HepG2 (cell line): ENCODE measurements at regions not wholly inside any gene's neighbourhood (a gene's known extent, or its start where the extent isn't known, plus 50 kb on each side); places are given as distances from the start of the nearest gene placed in this dataset.

ENCODE experiments used
- ATAC-seq: fragments of 200-7000 bp; cut with Tn5 transposase; 3 replicates; pipeline ENCODE4 v1.9.1; 2020; ENCODE audit warnings: mild to moderate bottlenecking, moderate library complexity
- BruUV-seq: library from RNA; stranded (reverse); fragments of 400-500 nt; replicated peaks from 2 replicates; lab custom pipeline; 2021; lab: Mats Ljungman, UMichigan
- CTCF ChIA-PET: fragments of 300-600 bp; formaldehyde crosslinking; extraction: SDS; loops from one replicate; lab custom pipeline; 2021; ENCODE audit warnings: low total read pairs, inconsistent platforms, low intra/inter-chr PET ratio; lab: Yijun Ruan, JAX
- POLR2A ChIA-PET: fragments of 350-600 bp; sonication (Branson Sonifier 250); formaldehyde crosslinking; loops from one replicate; lab custom pipeline; 2020; ENCODE audit warnings: antibody characterized with exemption, inconsistent platforms; lab: Yijun Ruan, JAX
- DNase-seq: peaks from one replicate; pipeline ENCODE4 v3.0.0-alpha.2; 2015; ENCODE audit warnings: low spot score
- FAIRE-seq: peaks from 3 replicates; lab custom pipeline; 2011; peaks lifted over from hg19 to GRCh38; lab: Jason Lieb, UNC
- H2AFZ ChIP-seq: one replicate; pipeline ENCODE4 v1.6.1; 2011; ENCODE audit warnings: low read length, inconsistent platforms
- H3K27ac ChIP-seq: fragments of 300-600 bp; 3 replicates; pipeline ENCODE4 v1.8.0; 2011; ENCODE audit warnings: mixed run types, mild to moderate bottlenecking, mixed read lengths, low read length, inconsistent platforms; ENCODE audit not compliant: insufficient read depth; ENCODE audit errors: extremely low read length
- H3K27me3 ChIP-seq, 2 experiments: fragments of 200-600 bp in 1 of 2; 2 replicates in 1 of 2; 3 replicates in 1 of 2; pipeline versions ENCODE4 v1.6.0 to v1.8.0; 2011; ENCODE audit warnings: low read length in 2 of 2, mild to moderate bottlenecking in 2 of 2, moderate library complexity in 2 of 2, inconsistent platforms in 1 of 2; ENCODE audit not compliant: insufficient read depth in 2 of 2, control insufficient read depth in 1 of 2
- H3K36me3 ChIP-seq, 2 experiments: fragments of 200-600 bp in 1 of 2; replicated peaks in 1 of 2; 2 replicates in 1 of 2; 3 replicates in 1 of 2; pipeline versions ENCODE4 v1.5.1 to v1.8.0; 2011; ENCODE audit warnings: low read length in 2 of 2, inconsistent platforms in 1 of 2; ENCODE audit not compliant: insufficient read depth in 2 of 2, control insufficient read depth in 1 of 2
- H3K4me1 ChIP-seq: 2 replicates; pipeline ENCODE4 v1.5.1; 2012; ENCODE audit warnings: low read length, inconsistent platforms; ENCODE audit not compliant: insufficient read depth
- H3K4me2 ChIP-seq: 2 replicates; pipeline ENCODE4 v1.6.0; 2011; ENCODE audit warnings: low read depth, low read length, inconsistent platforms
- H3K4me3 ChIP-seq, 3 experiments: fragments of 200-600 bp in 1 of 3; sonication (generic), shearing (Covaris generic) in 1 of 3; replicated peaks in 1 of 3; 2 replicates each; pipeline ENCODE4 v1.5.1; 2011 to 2016; ENCODE audit warnings: low read length in 3 of 3, inconsistent platforms in 2 of 3, low read depth in 2 of 3, mild to moderate bottlenecking in 2 of 3, control low read depth in 1 of 3, mixed read lengths in 1 of 3; ENCODE audit not compliant: insufficient read depth in 1 of 3
- H3K79me2 ChIP-seq: one replicate; pipeline ENCODE4 v1.6.1; 2011; ENCODE audit warnings: low read length, inconsistent platforms; ENCODE audit not compliant: insufficient read depth
- H3K9ac ChIP-seq: 2 replicates; pipeline ENCODE4 v1.6.0; 2011; ENCODE audit warnings: mild to moderate bottlenecking, low read depth, low read length, inconsistent platforms; ENCODE audit not compliant: insufficient read depth
- H3K9me3 ChIP-seq: 2 replicates; pipeline ENCODE4 v1.5.1; 2012; ENCODE audit warnings: mild to moderate bottlenecking, low read length
- H4K20me1 ChIP-seq: 2 replicates; pipeline ENCODE4 v1.6.0; 2011; ENCODE audit warnings: inconsistent platforms, mild to moderate bottlenecking, low read length, moderate library complexity; ENCODE audit not compliant: insufficient read depth
- CBX1 ChIP-seq: IDR thresholded peaks from one replicate; pipeline ENCODE4 v1.6.1; 2016; ENCODE audit warnings: antibody characterized with exemption, low read depth
- MBNL3 ChIP-seq: fragments of 250-450 bp; sonication (Bioruptor Pico); conservative IDR thresholded peaks from 2 replicates; pipeline ENCODE4 v1.8.0; 2022; ENCODE audit warnings: mild to moderate bottlenecking, inconsistent platforms
- ZNF431 ChIP-seq: sonication (generic); formaldehyde crosslinking; IDR thresholded peaks from 2 replicates; pipeline ENCODE4 v1.9.0; 2022; ENCODE audit warnings: missing genetic modification reagents, low read depth, mild to moderate bottlenecking, borderline replicate concordance
- ZNF644 ChIP-seq: IDR thresholded peaks from 2 replicates; pipeline ENCODE4 v1.6.1; 2016; ENCODE audit warnings: low read depth
- ZNF713 ChIP-seq: sonication (generic); formaldehyde crosslinking; IDR thresholded peaks from 2 replicates; pipeline ENCODE4 v1.4.0; 2020; ENCODE audit warnings: mild to moderate bottlenecking, missing genetic modification reagents
- ZSCAN29 ChIP-seq: sonication (generic); formaldehyde crosslinking; conservative IDR thresholded peaks from 2 replicates; pipeline ENCODE4 v1.4.0; 2020; ENCODE audit warnings: mild to moderate bottlenecking, missing genetic modification reagents
- WGBS: methylation state at CpG from one replicate; pipeline ENCODE4 v1.1.6; 2017; ENCODE audit warnings: low lambda C conversion rate; 5-methylcytosine and 5-hydroxymethylcytosine counted together
- in situ Hi-C: cut with HindIII; loops from 2 replicates; pipeline ENCODE4 v1.10.0; 2017; ENCODE audit warnings: low pct_unique_long_range_greater_than_20kb; ENCODE audit not compliant: extremely low pct_ligation_motif_present
- intact Hi-C: fragments of 100-400 bp; cut with micrococcal nuclease; formaldehyde crosslinking; loops from one replicate; pipeline ENCODE4 v1.10.0; 2022; ENCODE audit not compliant: unreplicated experiment
- TF ChIP-seq, protein P1 (sequence below): IDR thresholded peaks from 2 replicates; pipeline ENCODE4 v1.6.1; 2016; ENCODE audit warnings: control low read depth
- TF ChIP-seq, protein P2 (sequence below): IDR thresholded peaks from 2 replicates; pipeline ENCODE4 v1.6.1; 2016
- TF ChIP-seq, protein P3 (sequence below): sonication (generic); formaldehyde crosslinking; IDR thresholded peaks from 2 replicates; pipeline ENCODE4 v1.5.1; 2020; ENCODE audit warnings: mild to moderate bottlenecking, missing genetic modification reagents, moderate library complexity
- TF ChIP-seq, protein P4 (sequence below): sonication (generic); formaldehyde crosslinking; IDR thresholded peaks from 2 replicates; pipeline ENCODE4 v1.4.0; 2020; ENCODE audit warnings: missing genetic modification reagents
- TF ChIP-seq, protein P5 (sequence below): IDR thresholded peaks from 2 replicates; pipeline ENCODE4 v1.6.1; 2016; ENCODE audit warnings: low read depth

DNA sequence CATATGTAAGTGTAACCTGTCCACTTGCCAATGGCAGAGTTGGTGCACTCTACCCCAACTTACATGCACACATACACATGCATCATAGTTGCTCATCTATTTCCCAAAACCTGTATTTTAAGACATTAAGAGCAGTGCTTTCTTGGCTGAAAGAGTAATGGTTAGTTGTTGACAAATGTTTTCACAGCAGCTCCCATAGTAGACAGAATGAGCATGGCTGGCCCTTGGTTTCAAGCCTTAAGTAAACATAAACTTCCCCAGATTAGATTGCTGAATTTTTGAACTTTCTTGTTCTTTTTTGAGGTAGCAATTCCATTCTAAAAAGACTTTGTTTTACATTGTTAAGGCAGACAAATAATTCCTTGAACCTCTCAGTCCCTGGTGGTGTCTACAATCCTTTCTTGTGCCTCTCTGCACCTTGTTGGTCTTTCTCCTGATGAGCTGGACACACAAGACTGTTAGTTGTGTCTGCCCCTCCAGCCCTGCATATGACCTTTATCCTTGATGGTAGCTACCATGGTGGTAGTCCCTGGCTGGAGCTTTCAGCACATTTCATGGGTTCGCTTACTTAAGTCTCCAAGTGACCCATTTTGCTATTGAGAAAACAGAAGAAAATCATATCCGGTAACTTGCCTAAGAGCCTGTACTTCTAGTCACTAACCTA lies 580.1 kb upstream of the ID2 start:
- no peaks in the 10 kb centered on the region for H3K27me3 ChIP-seq
- no peaks in the 10 kb centered on the region for H4K20me1 ChIP-seq
- peaks cover 56% of the 10 kb centered on the region for H3K4me1 ChIP-seq
- peak; percentile 23 for FAIRE-seq
- H3K79me2 ChIP-seq = no peaks in the 10 kb centered on the region
- intact Hi-C loops = loop anchor here (1.0 to 2.0 kb wide), 2 partner anchors 37 to 577 kb away; no protein-coding TSS in a partner anchor
- 0 out of 2 replicates have a peak overlapping the region, but pooled peaks have one; percentile 2 for H3K9ac ChIP-seq
- peak; percentile 12; the same call in 1 of the 3 replicates for ATAC-seq
- WGBS = 94% methylated on average over 2 of the region's 2 CpGs
- CTCF ChIA-PET = interaction anchor here (1.2 kb wide), 1 partner anchor 11 kb away, joined by 3 read pairs; no protein-coding TSS in a partner anchor
- no peaks in the 10 kb centered on the region for H3K36me3 ChIP-seq
- in situ Hi-C loops = no loop called here
- no peak for DNase-seq
- H3K4me2 ChIP-seq = peak overlapping the region; percentile 16; the same call in 1 of the 2 replicates
- H3K27ac ChIP-seq = peak overlapping the region; percentile 63
- no TSS peak for BruUV-seq
- H3K9me3 ChIP-seq = no peaks in the 10 kb centered on the region
- no peak overlapping the region; a peak in 1 of 6 replicates for H3K4me3 ChIP-seq
- POLR2A ChIA-PET = interaction anchor here (0.6 to 1.6 kb wide), 5 partner anchors 11 to 470 kb away, joined by 3 to 14 read pairs (median 5); no protein-coding TSS in a partner anchor
- peak overlapping the region; percentile 5 for H2AFZ ChIP-seq
- TF ChIP-seq, protein P1, sequence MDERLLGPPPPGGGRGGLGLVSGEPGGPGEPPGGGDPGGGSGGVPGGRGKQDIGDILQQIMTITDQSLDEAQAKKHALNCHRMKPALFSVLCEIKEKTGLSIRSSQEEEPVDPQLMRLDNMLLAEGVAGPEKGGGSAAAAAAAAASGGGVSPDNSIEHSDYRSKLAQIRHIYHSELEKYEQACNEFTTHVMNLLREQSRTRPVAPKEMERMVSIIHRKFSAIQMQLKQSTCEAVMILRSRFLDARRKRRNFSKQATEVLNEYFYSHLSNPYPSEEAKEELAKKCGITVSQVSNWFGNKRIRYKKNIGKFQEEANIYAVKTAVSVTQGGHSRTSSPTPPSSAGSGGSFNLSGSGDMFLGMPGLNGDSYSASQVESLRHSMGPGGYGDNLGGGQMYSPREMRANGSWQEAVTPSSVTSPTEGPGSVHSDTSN (CRISPR knock-in tag) = no peak
- TF ChIP-seq ZNF431 (CRISPR knock-in tag) (no peak), ZNF644 (CRISPR knock-in tag) (peak; percentile 79; the same call in 1 of the 2 replicates), ZSCAN29 (CRISPR knock-in tag) (no peak), ZNF713 (CRISPR knock-in tag) (no peak), CBX1 (no peak), MBNL3 (no peak)
- TF ChIP-seq, protein P2, sequence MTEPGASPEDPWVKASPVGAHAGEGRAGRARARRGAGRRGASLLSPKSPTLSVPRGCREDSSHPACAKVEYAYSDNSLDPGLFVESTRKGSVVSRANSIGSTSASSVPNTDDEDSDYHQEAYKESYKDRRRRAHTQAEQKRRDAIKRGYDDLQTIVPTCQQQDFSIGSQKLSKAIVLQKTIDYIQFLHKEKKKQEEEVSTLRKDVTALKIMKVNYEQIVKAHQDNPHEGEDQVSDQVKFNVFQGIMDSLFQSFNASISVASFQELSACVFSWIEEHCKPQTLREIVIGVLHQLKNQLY (CRISPR knock-in tag) = peak; percentile 23; the same call in 1 of the 2 replicates
- TF ChIP-seq, protein P3, sequence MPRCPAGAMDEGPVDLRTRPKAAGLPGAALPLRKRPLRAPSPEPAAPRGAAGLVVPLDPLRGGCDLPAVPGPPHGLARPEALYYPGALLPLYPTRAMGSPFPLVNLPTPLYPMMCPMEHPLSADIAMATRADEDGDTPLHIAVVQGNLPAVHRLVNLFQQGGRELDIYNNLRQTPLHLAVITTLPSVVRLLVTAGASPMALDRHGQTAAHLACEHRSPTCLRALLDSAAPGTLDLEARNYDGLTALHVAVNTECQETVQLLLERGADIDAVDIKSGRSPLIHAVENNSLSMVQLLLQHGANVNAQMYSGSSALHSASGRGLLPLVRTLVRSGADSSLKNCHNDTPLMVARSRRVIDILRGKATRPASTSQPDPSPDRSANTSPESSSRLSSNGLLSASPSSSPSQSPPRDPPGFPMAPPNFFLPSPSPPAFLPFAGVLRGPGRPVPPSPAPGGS = no peak
- TF ChIP-seq, protein P4, sequence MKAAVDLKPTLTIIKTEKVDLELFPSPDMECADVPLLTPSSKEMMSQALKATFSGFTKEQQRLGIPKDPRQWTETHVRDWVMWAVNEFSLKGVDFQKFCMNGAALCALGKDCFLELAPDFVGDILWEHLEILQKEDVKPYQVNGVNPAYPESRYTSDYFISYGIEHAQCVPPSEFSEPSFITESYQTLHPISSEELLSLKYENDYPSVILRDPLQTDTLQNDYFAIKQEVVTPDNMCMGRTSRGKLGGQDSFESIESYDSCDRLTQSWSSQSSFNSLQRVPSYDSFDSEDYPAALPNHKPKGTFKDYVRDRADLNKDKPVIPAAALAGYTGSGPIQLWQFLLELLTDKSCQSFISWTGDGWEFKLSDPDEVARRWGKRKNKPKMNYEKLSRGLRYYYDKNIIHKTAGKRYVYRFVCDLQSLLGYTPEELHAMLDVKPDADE = no peak
- TF ChIP-seq, protein P5, sequence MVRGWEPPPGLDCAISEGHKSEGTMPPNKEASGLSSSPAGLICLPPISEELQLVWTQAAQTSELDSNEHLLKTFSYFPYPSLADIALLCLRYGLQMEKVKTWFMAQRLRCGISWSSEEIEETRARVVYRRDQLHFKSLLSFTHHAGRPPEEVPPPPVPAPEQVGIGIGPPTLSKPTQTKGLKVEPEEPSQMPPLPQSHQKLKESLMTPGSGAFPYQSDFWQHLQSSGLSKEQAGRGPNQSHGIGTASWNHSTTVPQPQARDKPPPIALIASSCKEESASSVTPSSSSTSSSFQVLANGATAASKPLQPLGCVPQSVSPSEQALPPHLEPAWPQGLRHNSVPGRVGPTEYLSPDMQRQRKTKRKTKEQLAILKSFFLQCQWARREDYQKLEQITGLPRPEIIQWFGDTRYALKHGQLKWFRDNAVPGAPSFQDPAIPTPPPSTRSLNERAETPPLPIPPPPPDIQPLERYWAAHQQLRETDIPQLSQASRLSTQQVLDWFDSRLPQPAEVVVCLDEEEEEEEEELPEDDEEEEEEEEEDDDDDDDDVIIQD (CRISPR knock-in tag) = peak; percentile 64; the same call in 1 of the 2 replicates
